GM12878 (cell line): ENCODE measurements at regions not wholly inside any gene's neighbourhood (a gene's known extent, or its start where the extent isn't known, plus 50 kb on each side); places are given as distances from the start of the nearest gene placed in this dataset.

Experiments
- ATAC-seq: fragments of 200-7000 bp; cut with Tn5 transposase; 3 replicates; pipeline ENCODE4 v1.9.1; 2020; ENCODE audit warnings: mild to moderate bottlenecking, moderate library complexity
- BruUV-seq: library from RNA; stranded (reverse); fragments of 400-500 nt; replicated peaks from 2 replicates; lab custom pipeline; 2021; lab: Mats Ljungman, UMichigan
- CTCF ChIA-PET: fragments of 300-600 bp; sonication (Branson Sonifier 250); formaldehyde crosslinking; extraction: SDS; loops from one replicate; lab custom pipeline; 2021; ENCODE audit warnings: inconsistent platforms; lab: Yijun Ruan, JAX
- POLR2A ChIA-PET: fragments of 350-600 bp; formaldehyde crosslinking; extraction: SDS; loops from one replicate; lab custom pipeline; 2021; ENCODE audit warnings: inconsistent platforms; lab: Charles Lee
- RAD21 ChIA-PET: fragments of 300-600 bp; sonication (Branson Sonifier 250); formaldehyde crosslinking; loops from one replicate; lab custom pipeline; 2023; ENCODE audit warnings: antibody characterized with exemption; ENCODE audit not compliant: unreplicated experiment; lab: Charles Lee
- SMC1A ChIA-PET: fragments of 300-600 bp; sonication (Branson Sonifier 250); formaldehyde crosslinking; loops from one replicate; lab custom pipeline; 2023; ENCODE audit not compliant: unreplicated experiment, uncharacterized antibody; lab: Charles Lee
- DNase-seq: peaks from one replicate; pipeline ENCODE4 v3.0.0-alpha.2; 2011; ENCODE audit warnings: low read depth, low spot score
- FAIRE-seq: peaks from 3 replicates; lab custom pipeline; 2011; peaks lifted over from hg19 to GRCh38; lab: Jason Lieb, UNC
- H2AFZ ChIP-seq: 2 replicates; pipeline ENCODE4 v1.6.0; 2011; ENCODE audit warnings: low read depth, low read length, control low read depth; ENCODE audit not compliant: control insufficient read depth
- H3K27ac ChIP-seq: 2 replicates; pipeline ENCODE4 v1.5.1; 2011; ENCODE audit warnings: control low read depth; ENCODE audit not compliant: control insufficient read depth, insufficient read depth
- H3K27me3 ChIP-seq, 2 experiments: replicated peaks in 1 of 2; 2 replicates each; pipeline versions ENCODE4 v1.6.0 to v1.6.1; 2011; ENCODE audit warnings: low read length in 1 of 2; ENCODE audit not compliant: control insufficient read depth in 2 of 2, insufficient read depth in 2 of 2
- H3K36me3 ChIP-seq, 2 experiments: 2 replicates each; pipeline ENCODE4 v1.5.1; 2011; ENCODE audit warnings: low read length in 1 of 2; ENCODE audit not compliant: control insufficient read depth in 2 of 2, insufficient read depth in 2 of 2
- H3K4me1 ChIP-seq: 2 replicates; pipeline ENCODE4 v1.6.1; 2011; ENCODE audit warnings: mild to moderate bottlenecking, low read length, moderate library complexity, mixed read lengths; ENCODE audit not compliant: control insufficient read depth, insufficient read depth
- H3K4me2 ChIP-seq: 2 replicates; pipeline ENCODE4 v1.6.0; 2011; ENCODE audit warnings: control low read depth; ENCODE audit not compliant: control insufficient read depth, insufficient read depth
- H3K4me3 ChIP-seq: fragments of 200-600 bp; sonication (generic); 2 replicates; pipeline ENCODE4 v1.5.1; 2016
- H3K79me2 ChIP-seq: 2 replicates; pipeline ENCODE4 v1.6.0; 2011; ENCODE audit warnings: low read length; ENCODE audit not compliant: control insufficient read depth, insufficient read depth
- H3K9ac ChIP-seq: 2 replicates; pipeline ENCODE4 v1.8.0; 2011; ENCODE audit warnings: low read length, control low read depth, mixed read lengths; ENCODE audit not compliant: control insufficient read depth, insufficient read depth
- H3K9me3 ChIP-seq: replicated peaks from 3 replicates; pipeline ENCODE4 v1.5.1; 2011; ENCODE audit warnings: mild to moderate bottlenecking, low read length; ENCODE audit not compliant: control insufficient read depth, insufficient read depth
- H4K20me1 ChIP-seq: 2 replicates; pipeline ENCODE4 v1.6.0; 2011; ENCODE audit not compliant: control insufficient read depth, insufficient read depth
- CTCF ChIP-seq, 3 experiments: IDR thresholded peaks in 2 of 3; conservative IDR thresholded peaks in 1 of 3; 2 replicates each; pipeline ENCODE4 v1.5.1; 2011; ENCODE audit warnings: low read depth in 3 of 3, low read length in 3 of 3, mild to moderate bottlenecking in 3 of 3, control low read depth in 2 of 3, moderate library complexity in 2 of 3, inconsistent platforms in 1 of 3, mixed read lengths in 1 of 3; ENCODE audit not compliant: control insufficient read depth in 2 of 3, insufficient read depth in 1 of 3; ENCODE audit errors: extremely low read depth in 1 of 3
- JUNB ChIP-seq: IDR thresholded peaks from 2 replicates; pipeline ENCODE4 v1.6.1; 2016; ENCODE audit warnings: antibody characterized with exemption, mild to moderate bottlenecking
- KAT2A ChIP-seq: conservative IDR thresholded peaks from 2 replicates; pipeline ENCODE4 v1.6.1; 2011; ENCODE audit warnings: low read depth, low read length; ENCODE audit not compliant: control insufficient read depth
- MEF2A ChIP-seq: IDR thresholded peaks from 2 replicates; pipeline ENCODE4 v1.6.1; 2011; ENCODE audit warnings: low read depth, mild to moderate bottlenecking, low read length, moderate library complexity; ENCODE audit not compliant: insufficient read depth
- NFYB ChIP-seq: IDR thresholded peaks from 2 replicates; pipeline ENCODE4 v1.6.1; 2011; ENCODE audit warnings: low read depth, mild to moderate bottlenecking, low read length, improper control_type of control experiment, moderate library complexity; ENCODE audit not compliant: insufficient read depth
- PRDM15 ChIP-seq: fragments of 450-650 bp; formaldehyde crosslinking; IDR thresholded peaks from 2 replicates; pipeline ENCODE4 v1.4.0; 2020; ENCODE audit warnings: mild to moderate bottlenecking, moderate library complexity
- RELB ChIP-seq: fragments of 450-650 bp; IDR thresholded peaks from 2 replicates; pipeline ENCODE4 v1.6.1; 2017; ENCODE audit warnings: low read depth, mild to moderate bottlenecking, moderate library complexity
- SMARCA5 ChIP-seq: fragments of 450-650 bp; IDR thresholded peaks from 2 replicates; pipeline ENCODE4 v1.6.1; 2017; ENCODE audit warnings: mild to moderate bottlenecking
- TARDBP ChIP-seq: IDR thresholded peaks from 2 replicates; pipeline ENCODE4 v1.6.1; 2016; ENCODE audit warnings: borderline replicate concordance
- TCF7 ChIP-seq: IDR thresholded peaks from 2 replicates; pipeline ENCODE4 v1.6.1; 2014; ENCODE audit warnings: antibody characterized with exemption, borderline replicate concordance
- WRNIP1 ChIP-seq: IDR thresholded peaks from 2 replicates; pipeline ENCODE4 v1.6.1; 2011; ENCODE audit warnings: low read depth, low read length, improper control_type of control experiment, borderline replicate concordance
- WGBS: methylation state at CpG from one replicate; pipeline ENCODE4 v1.1.6; 2016; ENCODE audit warnings: low lambda C conversion rate; ENCODE audit not compliant: insufficient replicate concordance, insufficient coverage; ENCODE audit errors: missing lambda C conversion rate; 5-methylcytosine and 5-hydroxymethylcytosine counted together
- in situ Hi-C: fragments of 300-500 bp; cut with MboI; formaldehyde crosslinking; loops from 9 replicates; pipeline ENCODE4 v1.14.3; 2018; ENCODE audit warnings: mixed read lengths
- intact Hi-C: fragments of 100-400 bp; cut with micrococcal nuclease; formaldehyde crosslinking; loops from one replicate; pipeline ENCODE4 v1.14.2; 2022; ENCODE audit not compliant: unreplicated experiment

GRCh38 chr10:94200146-94200837 is 162.4 kb downstream of the NOC3L start:
- ChIA-PET RAD21 (no interaction called here), SMC1A (no interaction called here), POLR2A (no interaction called here), CTCF (interaction anchor here (1.2 kb wide), 1 partner anchor 120 kb away, joined by 4 read pairs; no protein-coding TSS in a partner anchor)
- Histone ChIP-seq H3K79me2 (no peaks in the 10 kb centered on the region), H3K4me1 (no peaks in the 10 kb centered on the region), H4K20me1 (no peaks in the 10 kb centered on the region), H3K9ac (no peak overlapping the region), H3K27me3 (no peaks in the 10 kb centered on the region), H3K4me3 (no peak overlapping the region), H3K36me3 (no peaks in the 10 kb centered on the region), H3K27ac (no peak overlapping the region), H3K4me2 (no peak overlapping the region), H2AFZ (no peak overlapping the region), H3K9me3 (no peaks in the 10 kb centered on the region)
- WGBS, result 3% methylated on average over 2 of the region's 2 CpGs
- ATAC-seq, result no peak
- in situ Hi-C loops (no loop called here), intact Hi-C loops (no loop called here)
- FAIRE-seq, result no peak
- no TSS peak for BruUV-seq
- TF ChIP-seq MEF2A (no peak), TARDBP (no peak), SMARCA5 (no peak), RELB (no peak), JUNB (no peak), WRNIP1 (no peak), KAT2A (no peak), NFYB (no peak), TCF7 (no peak), CTCF (IDR thresholded peaks at IDR 0.05 in 2 of 3, conservative IDR thresholded peaks at IDR 0.05 in 1 of 3; ENCODE audit: control insufficient read depth in 2 of 3, extremely low read depth in 1 of 3, insufficient read depth in 1 of 3, low read depth in 3 of 3, low read length in 3 of 3) (no peak), PRDM15 (CRISPR knock-in tag) (no peak)
- DNase-seq, result no peak
